Caki2 (cell line): ENCODE measurements at regions not wholly inside any gene's neighbourhood (a gene's known extent, or its start where the extent isn't known, plus 50 kb on each side); places are given as distances from the start of the nearest gene placed in this dataset.
A peak's percentile ranks its signal among the peaks of the same experiment; 100 is the strongest.

Experiments used
- DNase-seq: peaks from one replicate; pipeline ENCODE4 v3.0.0-alpha.2; 2015; ENCODE audit warnings: low read depth
- in situ Hi-C: cut with HindIII; loops from 2 replicates; pipeline ENCODE4 v1.10.0; 2016; ENCODE audit warnings: low sequenced_read_pairs, low pct_unique_long_range_greater_than_20kb, mixed read lengths

GRCh38 chr18:990197-990596 lies 85.5 kb downstream of the ADCYAP1 start:
- in situ Hi-C loops: no loop called here
- no peak for DNase-seq

GRCh38 chr18:991441-991840 lies 86.8 kb downstream of the ADCYAP1 start:
- in situ Hi-C loops: no loop called here
- DNase-seq: no peak

- DNase-seq: no peak
- in situ Hi-C loops: no loop called here
Observed at GRCh38 chr18:993560-993959, 88.9 kb downstream of the ADCYAP1 start.

DNA sequence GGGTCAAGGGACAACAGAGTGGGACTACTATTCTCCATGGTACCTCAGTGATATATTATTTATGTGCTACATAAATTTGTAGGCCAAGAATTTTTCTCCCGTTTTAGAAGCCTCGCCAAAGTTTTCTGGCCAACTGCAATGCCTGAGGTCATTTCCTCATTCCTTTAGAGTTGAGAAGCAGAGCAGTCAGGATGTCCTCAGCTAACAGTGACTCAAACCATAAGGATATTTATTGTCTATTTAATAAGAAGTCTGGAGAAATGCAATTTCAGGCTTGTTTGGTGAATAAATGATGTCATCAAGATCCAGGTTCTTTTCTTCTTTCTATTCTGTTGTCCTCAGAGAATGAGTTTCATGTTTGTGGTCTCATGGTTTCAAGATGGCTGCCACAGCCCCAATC lies 91.0 kb downstream of the ADCYAP1 start:
- DNase-seq: no peak

GRCh38 chr18:997499-997898 lies 92.8 kb downstream of the ADCYAP1 start:
- DNase-seq: no peak
- in situ Hi-C loops: no loop called here

More for the DNA sequence above, 91.0 kb downstream of the ADCYAP1 start:
- in situ Hi-C loops: no loop called here

- in situ Hi-C loops: no loop called here
- DNase-seq: no peak
Observed at GRCh38 chr18:998936-999335, 94.3 kb downstream of the ADCYAP1 start.

- peak; percentile 63 for DNase-seq
- in situ Hi-C loops: no loop called here
Observed at GRCh38 chr18:1002653-1003178, 98.0 kb downstream of the ADCYAP1 start.

- in situ Hi-C loops: no loop called here
- DNase-seq: no peak
Observed at GRCh38 chr18:1003499-1003898, 98.8 kb downstream of the ADCYAP1 start.

- no peak for DNase-seq
Observed at GRCh38 chr18:1006304-1006703, 101.6 kb downstream of the ADCYAP1 start.

GRCh38 chr18:1006965-1007364 lies 102.3 kb downstream of the ADCYAP1 start:
- DNase-seq: no peak
- in situ Hi-C loops: no loop called here

More at GRCh38 chr18:1006304-1006703, 101.6 kb downstream of the ADCYAP1 start:
- in situ Hi-C loops: no loop called here

- in situ Hi-C loops: no loop called here
- no peak for DNase-seq
Observed at GRCh38 chr18:1011349-1011748, 106.7 kb downstream of the ADCYAP1 start.

GRCh38 chr18:1012775-1013174 lies 108.1 kb downstream of the ADCYAP1 start:
- DNase-seq: no peak
- in situ Hi-C loops: no loop called here

- DNase-seq: no peak
- in situ Hi-C loops: no loop called here
Observed at GRCh38 chr18:1013951-1014350, 109.3 kb downstream of the ADCYAP1 start.

GRCh38 chr18:1014509-1014908 lies 109.8 kb downstream of the ADCYAP1 start:
- no peak for DNase-seq
- in situ Hi-C loops: no loop called here

DNA sequence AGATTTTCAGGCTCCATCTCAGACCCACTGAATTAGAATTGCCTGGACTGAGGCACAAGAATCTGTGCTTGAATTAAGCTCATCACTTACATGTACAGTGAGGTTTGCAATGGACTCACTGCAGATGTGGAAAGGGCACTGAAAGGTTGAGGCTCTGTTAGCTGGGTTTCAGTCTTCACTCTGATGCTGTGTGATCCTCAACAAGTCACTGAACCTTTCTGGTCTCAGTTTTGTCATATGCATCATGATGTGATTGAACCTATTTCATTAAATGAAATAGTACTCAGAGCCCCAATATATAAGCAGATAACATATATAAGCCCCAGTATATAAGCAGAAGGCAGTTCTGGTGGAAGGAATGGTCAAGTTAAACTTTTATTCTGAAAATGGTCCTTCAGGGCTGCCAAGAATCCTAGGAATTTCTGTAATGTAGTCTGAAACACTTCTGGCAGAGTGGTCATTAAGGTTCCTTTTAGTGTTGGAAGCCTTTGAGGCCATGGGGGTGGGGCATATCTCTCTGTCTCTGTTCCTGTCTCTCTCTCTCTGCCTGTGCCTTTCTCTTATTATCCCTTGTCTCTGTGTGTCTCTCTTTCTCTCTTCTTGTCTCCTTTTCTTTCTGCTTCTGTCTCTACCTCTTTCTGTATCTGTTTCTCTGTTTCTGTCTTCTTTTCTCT lies 110.4 kb downstream of the ADCYAP1 start:
- DNase-seq: peak; percentile 28

DNA sequence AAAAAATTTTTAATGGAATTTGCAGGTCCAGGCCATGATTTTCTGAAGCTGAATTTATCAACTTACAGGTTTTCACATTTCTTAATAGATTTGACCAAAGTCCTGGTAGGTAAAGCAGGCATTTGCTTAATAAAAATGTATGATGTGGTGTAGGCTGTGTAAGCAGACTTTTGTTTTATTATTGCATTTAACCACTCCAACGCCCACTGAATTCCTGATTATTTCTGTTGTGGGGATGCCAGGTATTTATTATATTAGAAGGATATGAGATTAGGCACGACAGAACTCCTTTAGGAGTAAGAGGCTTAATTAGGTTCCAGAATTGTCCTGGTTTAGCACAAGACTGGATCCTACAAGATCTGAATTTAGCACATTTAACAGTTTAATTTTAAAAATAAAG lies 111.1 kb downstream of the ADCYAP1 start:
- DNase-seq: no peak

More for the DNA sequence above, 110.4 kb downstream of the ADCYAP1 start:
- in situ Hi-C loops: no loop called here

DNA sequence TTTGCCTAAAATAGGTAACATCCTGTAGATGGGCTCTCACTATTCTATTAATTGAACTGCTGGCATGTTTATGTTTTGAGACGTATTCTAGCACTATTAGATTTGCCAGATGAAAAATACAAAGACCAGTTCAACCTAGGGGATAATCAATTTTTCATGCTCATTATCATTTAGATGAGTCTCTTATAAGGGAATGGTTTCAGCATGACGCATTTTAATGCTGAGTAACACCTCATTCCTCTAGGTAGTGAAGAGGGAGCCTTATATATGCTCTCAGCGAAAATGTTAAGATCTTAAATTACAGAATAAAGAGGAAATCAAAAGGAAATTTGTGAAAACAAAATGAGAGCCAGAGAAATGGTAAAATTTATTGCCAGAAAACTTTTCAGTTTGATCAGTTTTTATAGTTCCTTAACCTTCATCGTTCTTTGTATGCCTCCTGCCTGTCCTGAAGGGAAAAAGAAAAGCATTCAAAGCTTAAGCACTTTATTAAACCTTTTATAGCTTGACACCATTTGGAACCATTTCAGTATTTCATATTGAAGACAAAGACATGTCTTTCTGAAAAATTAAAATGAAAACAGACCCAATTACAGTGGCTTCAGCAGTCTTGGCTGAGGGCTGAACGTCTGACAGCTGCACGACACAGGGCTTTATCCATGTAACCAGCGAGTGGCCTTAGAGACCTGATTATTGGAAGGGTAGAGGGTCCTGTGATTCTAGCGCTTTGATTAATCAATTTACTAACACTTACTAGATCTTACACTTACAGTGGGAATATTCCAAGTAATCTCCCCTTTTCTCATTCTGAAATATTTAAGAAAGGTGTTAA lies 112.8 kb downstream of the ADCYAP1 start:
- DNase-seq: no peak
- in situ Hi-C loops: no loop called here

More for the DNA sequence above, 111.1 kb downstream of the ADCYAP1 start:
- in situ Hi-C loops: no loop called here

GRCh38 chr18:1018181-1018681 lies 113.6 kb downstream of the ADCYAP1 start:
- DNase-seq: no peak
- in situ Hi-C loops: no loop called here

GRCh38 chr18:1019191-1019590 lies 114.5 kb downstream of the ADCYAP1 start:
- no peak for DNase-seq

More at GRCh38 chr18:1019191-1019590, 114.5 kb downstream of the ADCYAP1 start:
- in situ Hi-C loops: no loop called here
